ENCODE measurements at regions not wholly inside any gene's neighbourhood (a gene's known extent, or its start where the extent isn't known, plus 50 kb on each side); places are given as distances from the start of the nearest gene placed in this dataset.

DNA sequence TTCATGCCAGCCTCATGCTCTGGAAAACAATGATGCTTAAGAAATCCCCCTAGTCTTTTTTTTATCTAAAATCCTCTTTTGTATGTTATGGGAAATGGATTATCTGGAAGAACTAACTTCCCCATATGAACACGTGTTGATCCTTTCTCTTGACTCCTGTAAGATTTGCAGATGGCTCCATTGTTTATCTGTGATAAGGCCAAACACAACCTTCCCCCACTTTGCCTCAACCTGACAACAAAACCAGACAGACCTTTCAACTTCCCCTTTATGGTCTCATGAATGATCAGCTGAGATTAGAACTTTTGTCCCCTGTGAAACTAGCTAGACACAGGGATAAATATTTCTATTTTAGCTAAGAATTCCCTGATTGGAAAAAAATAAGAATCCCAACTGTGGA is 828.0 kb upstream of the CDH2 start:
- TF ChIP-seq ZNF565 (CRISPR knock-in tag; conservative IDR thresholded peaks at IDR 0.05; ENCODE audit: low read depth) (no peak), ARNTL (CRISPR knock-in tag; IDR thresholded peaks at IDR 0.05; ENCODE audit: borderline replicate concordance, low read depth) (no peak), TCF4 (CRISPR knock-in tag; IDR thresholded peaks at IDR 0.05; ENCODE audit: borderline replicate concordance) (no peak), CSDC2 (CRISPR knock-in tag; IDR thresholded peaks at IDR 0.05) (no peak), ZC3H10 (CRISPR knock-in tag; IDR thresholded peaks at IDR 0.05) (no peak), TOX (CRISPR knock-in tag; IDR thresholded peaks at IDR 0.05; ENCODE audit: borderline replicate concordance) (no peak), ZFP30 (CRISPR knock-in tag; IDR thresholded peaks at IDR 0.05) (no peak), OSR1 (CRISPR knock-in tag; IDR thresholded peaks at IDR 0.05) (no peak), PATZ1 (CRISPR knock-in tag; IDR thresholded peaks at IDR 0.05; ENCODE audit: borderline replicate concordance) (no peak), ESRRG (CRISPR knock-in tag; IDR thresholded peaks at IDR 0.05) (no peak)
- TF ChIP-seq, protein P1, sequence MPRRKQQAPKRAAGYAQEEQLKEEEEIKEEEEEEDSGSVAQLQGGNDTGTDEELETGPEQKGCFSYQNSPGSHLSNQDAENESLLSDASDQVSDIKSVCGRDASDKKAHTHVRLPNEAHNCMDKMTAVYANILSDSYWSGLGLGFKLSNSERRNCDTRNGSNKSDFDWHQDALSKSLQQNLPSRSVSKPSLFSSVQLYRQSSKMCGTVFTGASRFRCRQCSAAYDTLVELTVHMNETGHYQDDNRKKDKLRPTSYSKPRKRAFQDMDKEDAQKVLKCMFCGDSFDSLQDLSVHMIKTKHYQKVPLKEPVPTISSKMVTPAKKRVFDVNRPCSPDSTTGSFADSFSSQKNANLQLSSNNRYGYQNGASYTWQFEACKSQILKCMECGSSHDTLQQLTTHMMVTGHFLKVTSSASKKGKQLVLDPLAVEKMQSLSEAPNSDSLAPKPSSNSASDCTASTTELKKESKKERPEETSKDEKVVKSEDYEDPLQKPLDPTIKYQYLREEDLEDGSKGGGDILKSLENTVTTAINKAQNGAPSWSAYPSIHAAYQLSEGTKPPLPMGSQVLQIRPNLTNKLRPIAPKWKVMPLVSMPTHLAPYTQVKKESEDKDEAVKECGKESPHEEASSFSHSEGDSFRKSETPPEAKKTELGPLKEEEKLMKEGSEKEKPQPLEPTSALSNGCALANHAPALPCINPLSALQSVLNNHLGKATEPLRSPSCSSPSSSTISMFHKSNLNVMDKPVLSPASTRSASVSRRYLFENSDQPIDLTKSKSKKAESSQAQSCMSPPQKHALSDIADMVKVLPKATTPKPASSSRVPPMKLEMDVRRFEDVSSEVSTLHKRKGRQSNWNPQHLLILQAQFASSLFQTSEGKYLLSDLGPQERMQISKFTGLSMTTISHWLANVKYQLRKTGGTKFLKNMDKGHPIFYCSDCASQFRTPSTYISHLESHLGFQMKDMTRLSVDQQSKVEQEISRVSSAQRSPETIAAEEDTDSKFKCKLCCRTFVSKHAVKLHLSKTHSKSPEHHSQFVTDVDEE (CRISPR knock-in tag; IDR thresholded peaks at IDR 0.05) = no peak
- TF ChIP-seq, protein P2, sequence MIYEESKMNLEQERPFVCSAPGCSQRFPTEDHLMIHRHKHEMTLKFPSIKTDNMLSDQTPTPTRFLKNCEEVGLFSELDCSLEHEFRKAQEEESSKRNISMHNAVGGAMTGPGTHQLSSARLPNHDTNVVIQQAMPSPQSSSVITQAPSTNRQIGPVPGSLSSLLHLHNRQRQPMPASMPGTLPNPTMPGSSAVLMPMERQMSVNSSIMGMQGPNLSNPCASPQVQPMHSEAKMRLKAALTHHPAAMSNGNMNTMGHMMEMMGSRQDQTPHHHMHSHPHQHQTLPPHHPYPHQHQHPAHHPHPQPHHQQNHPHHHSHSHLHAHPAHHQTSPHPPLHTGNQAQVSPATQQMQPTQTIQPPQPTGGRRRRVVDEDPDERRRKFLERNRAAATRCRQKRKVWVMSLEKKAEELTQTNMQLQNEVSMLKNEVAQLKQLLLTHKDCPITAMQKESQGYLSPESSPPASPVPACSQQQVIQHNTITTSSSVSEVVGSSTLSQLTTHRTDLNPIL (CRISPR knock-in tag; IDR thresholded peaks at IDR 0.05; ENCODE audit: low read depth) = no peak

All from SK-N-SH treated with all-trans-retinoic acid at 6 μM for 48 hours (cell line).